B cell (primary cell): ENCODE measurements at regions not wholly inside any gene's neighbourhood (a gene's known extent, or its start where the extent isn't known, plus 50 kb on each side); places are given as distances from the start of the nearest gene placed in this dataset.

Experiments
- CTCF ChIP-seq: fragments of 200-600 bp; IDR thresholded peaks from one replicate; pipeline ENCODE4 v1.8.0; 2022; ENCODE audit warnings: antibody characterized with exemption, mild to moderate bottlenecking
- EZH2 ChIP-seq: IDR thresholded peaks from 2 replicates; pipeline ENCODE4 v1.6.1; 2012; ENCODE audit warnings: borderline replicate concordance, low read depth, mild to moderate bottlenecking, moderate library complexity, low read length; ENCODE audit not compliant: insufficient read depth, poor library complexity, severe bottlenecking

- TF ChIP-seq CTCF (no peak), EZH2 (no peak)
Observed at GRCh38 chr18:11497585-11497984, 111.8 kb upstream of the SLC35G4 start.
